Endothelial cell of umbilical vein (primary cell): ENCODE measurements at regions not wholly inside any gene's neighbourhood (a gene's known extent, or its start where the extent isn't known, plus 50 kb on each side); places are given as distances from the start of the nearest gene placed in this dataset.

ENCODE experiments used
- BruUV-seq: library from RNA; stranded (reverse); fragments of 400-500 nt; replicated peaks from 2 replicates; lab custom pipeline; 2021; lab: Mats Ljungman, UMichigan
- CTCF ChIA-PET: fragments of 300-600, 350-600 bp; sonication (Branson Sonifier 250); formaldehyde crosslinking; loops from one replicate; lab custom pipeline; 2021; ENCODE audit warnings: antibody characterized with exemption, inconsistent platforms; lab: Charles Lee
- POLR2A ChIA-PET: fragments of 300-600, 350-600 bp; sonication (Branson Sonifier 250); formaldehyde crosslinking; loops from one replicate; lab custom pipeline; 2021; ENCODE audit warnings: antibody characterized with exemption, inconsistent platforms; lab: Charles Lee
- DNase-seq: peaks from one replicate; pipeline ENCODE4 v3.0.0-alpha.2; 2011; ENCODE audit warnings: low read depth, low spot score
- FAIRE-seq: peaks from 2 replicates; lab custom pipeline; 2011; peaks lifted over from hg19 to GRCh38; lab: Jason Lieb, UNC
- H2AFZ ChIP-seq: 2 replicates; pipeline ENCODE4 v1.6.0; 2012; ENCODE audit warnings: low read depth, low read length, control low read depth, inconsistent platforms
- H3K27ac ChIP-seq: 2 replicates; pipeline ENCODE4 v1.5.1; 2011; ENCODE audit warnings: low read depth, mild to moderate bottlenecking, control low read depth, low read length, moderate library complexity; ENCODE audit not compliant: insufficient read depth
- H3K27me3 ChIP-seq, 2 experiments: 2 replicates each; pipeline versions ENCODE4 v1.6.0 to v1.6.1; 2011; ENCODE audit warnings: low read length in 2 of 2, mixed read lengths in 1 of 2; ENCODE audit not compliant: control insufficient read depth in 2 of 2, insufficient read depth in 2 of 2
- H3K36me3 ChIP-seq, 2 experiments: 2 replicates in 1 of 2; 3 replicates in 1 of 2; pipeline ENCODE4 v1.5.1; 2011; ENCODE audit warnings: low read length in 2 of 2, mild to moderate bottlenecking in 1 of 2, moderate library complexity in 1 of 2; ENCODE audit not compliant: control insufficient read depth in 2 of 2, insufficient read depth in 2 of 2; ENCODE audit errors: extremely low read depth in 1 of 2
- H3K4me1 ChIP-seq: 3 replicates; pipeline ENCODE4 v1.5.1; 2011; ENCODE audit warnings: mild to moderate bottlenecking, low read length; ENCODE audit not compliant: control insufficient read depth, insufficient read depth; ENCODE audit errors: extremely low read depth
- H3K4me2 ChIP-seq: 2 replicates; pipeline ENCODE4 v1.6.1; 2011; ENCODE audit warnings: low read length, control low read depth, mixed read lengths; ENCODE audit not compliant: insufficient read depth
- H3K4me3 ChIP-seq, 3 experiments: fragments of 200-600 bp in 1 of 3; sonication (generic), shearing (Covaris generic) in 1 of 3; replicated peaks in 1 of 3; 2 replicates each; pipeline ENCODE4 v1.5.1; 2011 to 2016; ENCODE audit warnings: control low read depth in 3 of 3, low read length in 3 of 3, mild to moderate bottlenecking in 2 of 3, inconsistent platforms in 1 of 3, low read depth in 1 of 3, moderate library complexity in 1 of 3; ENCODE audit not compliant: insufficient read depth in 1 of 3
- H3K79me2 ChIP-seq: 2 replicates; pipeline ENCODE4 v1.6.0; 2012; ENCODE audit warnings: low read length, inconsistent platforms; ENCODE audit not compliant: control insufficient read depth, insufficient read depth
- H3K9ac ChIP-seq: replicated peaks from 2 replicates; pipeline ENCODE3; 2011; ENCODE audit warnings: low read length, control low read depth; ENCODE audit not compliant: insufficient read depth; ENCODE audit errors: extremely low read depth
- H3K9me1 ChIP-seq: replicated peaks from 3 replicates; pipeline ENCODE4 v1.6.0; 2011; ENCODE audit warnings: mild to moderate bottlenecking, low read length; ENCODE audit not compliant: control insufficient read depth, insufficient read depth; ENCODE audit errors: extremely low read depth
- H3K9me3 ChIP-seq: replicated peaks from 2 replicates; pipeline ENCODE4 v1.5.1; 2012; ENCODE audit warnings: low read length, inconsistent platforms; ENCODE audit not compliant: control insufficient read depth, insufficient read depth
- H4K20me1 ChIP-seq: replicated peaks from 2 replicates; pipeline ENCODE3; 2011; ENCODE audit warnings: mild to moderate bottlenecking, low read length; ENCODE audit not compliant: control insufficient read depth, insufficient read depth; ENCODE audit errors: extremely low read depth
- EZH2 ChIP-seq: IDR thresholded peaks from 2 replicates; pipeline ENCODE4 v1.6.1; 2012; ENCODE audit warnings: borderline replicate concordance, low read depth, mild to moderate bottlenecking, moderate library complexity, low read length, inconsistent platforms; ENCODE audit not compliant: severe bottlenecking
- FOS ChIP-seq: IDR thresholded peaks from 2 replicates; pipeline ENCODE4 v1.6.1; 2011; ENCODE audit warnings: mild to moderate bottlenecking, low read length, moderate library complexity, borderline replicate concordance; ENCODE audit not compliant: insufficient read depth
- GATA2 ChIP-seq: IDR thresholded peaks from 2 replicates; pipeline ENCODE4 v1.7.0; 2011; ENCODE audit warnings: low read depth, mild to moderate bottlenecking, moderate library complexity, mixed read lengths, low read length; ENCODE audit not compliant: insufficient read length, insufficient read depth
- MYC ChIP-seq: IDR thresholded peaks from one replicate; pipeline ENCODE4 v1.6.1; 2011; ENCODE audit warnings: mild to moderate bottlenecking, low read depth, low read length
- POLR2A ChIP-seq: IDR thresholded peaks from 2 replicates; pipeline ENCODE4 v1.6.1; 2012; ENCODE audit warnings: low read depth, mild to moderate bottlenecking, control low read depth, low read length
- POLR2AphosphoS5 ChIP-seq: IDR thresholded peaks from 2 replicates; pipeline ENCODE4 v1.6.1; 2012; ENCODE audit warnings: low read depth, mild to moderate bottlenecking, control low read depth, low read length, moderate library complexity; ENCODE audit not compliant: insufficient read depth
- dilution Hi-C: fragments of 300-500 bp; cut with MboI; formaldehyde crosslinking; loops from one replicate; pipeline ENCODE4 v1.15.0; 2019; ENCODE audit warnings: low sequenced_read_pairs; ENCODE audit not compliant: extremely low pct_ligation_motif_present
- intact Hi-C: fragments of 100-400 bp; cut with micrococcal nuclease; formaldehyde crosslinking; loops from one replicate; pipeline ENCODE4 v1.10.0; 2022
- TF ChIP-seq, protein P1 (sequence below): IDR thresholded peaks from 2 replicates; pipeline ENCODE4 v1.6.1; 2011; ENCODE audit not compliant: insufficient read depth, insufficient read length
- TF ChIP-seq, protein P2 (sequence below), 2 donors: IDR thresholded peaks; 1 replicate in 1 of 2; 2 replicates in 1 of 2; pipeline ENCODE4 v1.5.1; 2011; ENCODE audit warnings: low read length in 2 of 2, mild to moderate bottlenecking in 2 of 2, moderate library complexity in 2 of 2, control low read depth in 1 of 2, inconsistent platforms in 1 of 2, low read depth in 1 of 2; ENCODE audit not compliant: insufficient read depth in 1 of 2; ENCODE audit errors: extremely low read depth in 1 of 2

DNA sequence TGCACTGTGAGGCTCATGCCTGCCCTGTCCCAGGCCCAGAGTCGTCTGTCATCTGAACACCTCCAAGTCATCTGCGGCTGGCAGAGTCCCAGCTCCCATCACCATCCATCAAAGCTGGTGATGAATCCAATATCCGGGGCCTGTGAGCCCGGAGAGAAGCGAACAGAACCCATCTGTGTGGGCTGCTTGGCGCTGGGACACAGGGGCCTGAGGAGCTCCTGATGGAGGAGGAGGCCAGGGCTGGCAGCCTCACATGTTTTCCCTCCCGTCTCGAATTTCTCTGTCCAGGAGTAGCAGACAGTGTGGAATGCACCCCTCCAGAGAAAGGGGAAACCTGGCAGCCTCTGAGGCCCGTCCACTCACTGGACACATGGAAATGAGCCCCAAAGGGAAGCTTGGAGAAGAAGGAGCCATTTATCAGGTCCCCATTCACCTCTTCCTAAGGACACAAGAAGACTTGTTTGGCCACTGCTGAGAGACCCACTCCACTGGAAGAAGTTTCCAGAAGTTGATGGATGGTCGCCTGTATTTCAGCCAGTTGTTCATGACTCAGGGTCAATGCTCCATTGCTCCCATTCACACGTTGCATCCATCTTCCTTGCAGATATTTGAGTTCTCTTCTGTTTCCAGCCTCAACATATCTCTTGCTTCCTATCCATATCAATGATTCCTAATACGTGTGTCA lies 307.5 kb upstream of the SULF2 start:
- intact Hi-C loops (no loop called here), dilution Hi-C loops (no loop called here)
- H3K9me1 ChIP-seq, result no peaks in the 10 kb centered on the region
- no peaks in the 10 kb centered on the region for H3K9me3 ChIP-seq
- no peak overlapping the region for H3K4me3 ChIP-seq
- H3K4me1 ChIP-seq, result no peaks in the 10 kb centered on the region
- POLR2A ChIA-PET, result no interaction called here
- H3K36me3 ChIP-seq, result no peaks in the 10 kb centered on the region
- no peak overlapping the region for H3K27ac ChIP-seq
- H3K79me2 ChIP-seq, result no peaks in the 10 kb centered on the region
- H2AFZ ChIP-seq, result no peak overlapping the region
- FAIRE-seq (no peak), DNase-seq (no peak)
- CTCF ChIA-PET, result interaction anchor here (1.8 kb wide), 1 partner anchor 528 kb away, joined by 4 read pairs; no protein-coding TSS in a partner anchor
- H3K4me2 ChIP-seq, result no peak overlapping the region
- BruUV-seq, result no TSS peak
- H4K20me1 ChIP-seq, result no peaks in the 10 kb centered on the region
- H3K9ac ChIP-seq, result no peak overlapping the region
- H3K27me3 ChIP-seq, result peaks cover 0 to 2% of the 10 kb centered on the region in 2 experiments
- TF ChIP-seq, protein P1, sequence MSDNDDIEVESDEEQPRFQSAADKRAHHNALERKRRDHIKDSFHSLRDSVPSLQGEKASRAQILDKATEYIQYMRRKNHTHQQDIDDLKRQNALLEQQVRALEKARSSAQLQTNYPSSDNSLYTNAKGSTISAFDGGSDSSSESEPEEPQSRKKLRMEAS, result no peak
- TF ChIP-seq MYC, result no peak
- no peak for TF ChIP-seq EZH2
- TF ChIP-seq FOS, result no peak
- TF ChIP-seq, protein P2, sequence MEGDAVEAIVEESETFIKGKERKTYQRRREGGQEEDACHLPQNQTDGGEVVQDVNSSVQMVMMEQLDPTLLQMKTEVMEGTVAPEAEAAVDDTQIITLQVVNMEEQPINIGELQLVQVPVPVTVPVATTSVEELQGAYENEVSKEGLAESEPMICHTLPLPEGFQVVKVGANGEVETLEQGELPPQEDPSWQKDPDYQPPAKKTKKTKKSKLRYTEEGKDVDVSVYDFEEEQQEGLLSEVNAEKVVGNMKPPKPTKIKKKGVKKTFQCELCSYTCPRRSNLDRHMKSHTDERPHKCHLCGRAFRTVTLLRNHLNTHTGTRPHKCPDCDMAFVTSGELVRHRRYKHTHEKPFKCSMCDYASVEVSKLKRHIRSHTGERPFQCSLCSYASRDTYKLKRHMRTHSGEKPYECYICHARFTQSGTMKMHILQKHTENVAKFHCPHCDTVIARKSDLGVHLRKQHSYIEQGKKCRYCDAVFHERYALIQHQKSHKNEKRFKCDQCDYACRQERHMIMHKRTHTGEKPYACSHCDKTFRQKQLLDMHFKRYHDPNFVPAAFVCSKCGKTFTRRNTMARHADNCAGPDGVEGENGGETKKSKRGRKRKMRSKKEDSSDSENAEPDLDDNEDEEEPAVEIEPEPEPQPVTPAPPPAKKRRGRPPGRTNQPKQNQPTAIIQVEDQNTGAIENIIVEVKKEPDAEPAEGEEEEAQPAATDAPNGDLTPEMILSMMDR (IDR thresholded peaks at IDR 0.05; ENCODE audit: extremely low read depth in 1 of 2, insufficient read depth in 1 of 2, low read depth in 1 of 2, low read length in 2 of 2), result no peak
- TF ChIP-seq POLR2A, result no peak
- TF ChIP-seq GATA2, result no peak
- no peak for TF ChIP-seq POLR2AphosphoS5
